NCI-H1930 (cell line): ENCODE measurements at regions not wholly inside any gene's neighbourhood (a gene's known extent, or its start where the extent isn't known, plus 50 kb on each side); places are given as distances from the start of the nearest gene placed in this dataset.
"Not testable (repeated sequence)": the region's sequence is repeated elsewhere in the genome, so short reads cannot be mapped to it uniquely, and the experiment has no call there.

Experiments used
- DNase-seq, 2 experiments: peaks; one replicate each; lab custom pipeline; 2025; lab: John Stamatoyannopoulos, UW

- no peak for DNase-seq
These were observed 125.6 kb upstream of the GMNC start for GRCh38 chr3:190988102-190988501.

- no peak for DNase-seq
These were observed 122.2 kb upstream of the GMNC start for GRCh38 chr3:190984502-190985244.

GRCh38 chr3:190983875-190984274 is 121.4 kb upstream of the GMNC start:
- DNase-seq: no peak

- DNase-seq: no peak
These were observed 111.3 kb upstream of the GMNC start for GRCh38 chr3:190973771-190974170.

GRCh38 chr3:190972840-190973270 is 110.4 kb upstream of the GMNC start:
- no peak for DNase-seq

GRCh38 chr3:190972196-190972595 is 109.7 kb upstream of the GMNC start:
- DNase-seq: no peak

- DNase-seq: no peak
These were observed 108.1 kb upstream of the GMNC start for GRCh38 chr3:190970560-190970959.

- no peak for DNase-seq
These were observed 106.1 kb upstream of the GMNC start for GRCh38 chr3:190968616-190969015.

- not testable (repeated sequence) for DNase-seq
These were observed 102.4 kb upstream of the GMNC start for GRCh38 chr3:190964931-190965330.

GRCh38 chr3:190959077-190959476 is 96.6 kb upstream of the GMNC start:
- no peak for DNase-seq

GRCh38 chr3:190941694-190942260 is 79.3 kb upstream of the GMNC start:
- no peak for DNase-seq

- not testable (repeated sequence) for DNase-seq
These were observed 72.1 kb upstream of the GMNC start for GRCh38 chr3:190934616-190935015.

GRCh38 chr3:190926619-190927018 is 64.1 kb upstream of the GMNC start:
- no peak for DNase-seq

- DNase-seq: peak in 1 of 2 experiments; percentile 6
These were observed 50.2 kb upstream of the GMNC start for GRCh38 chr3:190912736-190913135.
